ENCODE measurements at regions not wholly inside any gene's neighbourhood (a gene's known extent, or its start where the extent isn't known, plus 50 kb on each side); places are given as distances from the start of the nearest gene placed in this dataset.

DNA sequence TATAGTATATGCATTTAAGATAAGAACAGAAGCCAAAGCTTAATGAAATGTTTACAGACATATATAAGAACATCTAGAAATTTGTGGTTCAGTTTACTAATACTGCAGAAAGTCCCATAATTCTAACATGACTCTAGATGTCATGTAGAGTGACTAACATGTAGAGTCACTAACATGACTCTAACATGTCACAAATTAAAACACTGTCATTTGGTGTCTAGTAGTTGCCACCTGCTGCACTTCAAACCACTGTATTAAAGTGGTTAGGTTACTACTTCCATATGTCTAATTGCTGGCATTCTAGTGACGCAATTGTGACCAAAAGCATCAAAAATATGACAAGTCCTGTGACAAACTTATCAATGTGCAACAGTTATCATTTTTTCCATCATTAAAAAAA, 100.2 kb upstream of the WDR75 start:
- TF ChIP-seq POLR2AphosphoS5 (IDR thresholded peaks at IDR 0.05): no peak
- TF ChIP-seq, protein P1, sequence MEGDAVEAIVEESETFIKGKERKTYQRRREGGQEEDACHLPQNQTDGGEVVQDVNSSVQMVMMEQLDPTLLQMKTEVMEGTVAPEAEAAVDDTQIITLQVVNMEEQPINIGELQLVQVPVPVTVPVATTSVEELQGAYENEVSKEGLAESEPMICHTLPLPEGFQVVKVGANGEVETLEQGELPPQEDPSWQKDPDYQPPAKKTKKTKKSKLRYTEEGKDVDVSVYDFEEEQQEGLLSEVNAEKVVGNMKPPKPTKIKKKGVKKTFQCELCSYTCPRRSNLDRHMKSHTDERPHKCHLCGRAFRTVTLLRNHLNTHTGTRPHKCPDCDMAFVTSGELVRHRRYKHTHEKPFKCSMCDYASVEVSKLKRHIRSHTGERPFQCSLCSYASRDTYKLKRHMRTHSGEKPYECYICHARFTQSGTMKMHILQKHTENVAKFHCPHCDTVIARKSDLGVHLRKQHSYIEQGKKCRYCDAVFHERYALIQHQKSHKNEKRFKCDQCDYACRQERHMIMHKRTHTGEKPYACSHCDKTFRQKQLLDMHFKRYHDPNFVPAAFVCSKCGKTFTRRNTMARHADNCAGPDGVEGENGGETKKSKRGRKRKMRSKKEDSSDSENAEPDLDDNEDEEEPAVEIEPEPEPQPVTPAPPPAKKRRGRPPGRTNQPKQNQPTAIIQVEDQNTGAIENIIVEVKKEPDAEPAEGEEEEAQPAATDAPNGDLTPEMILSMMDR (IDR thresholded peaks at IDR 0.05): no peak

All from breast epithelium (tissue), 3 donors.